Inflammatory macrophage treated with lipopolysaccharide for 1 hour (primary cell): ENCODE measurements at regions not wholly inside any gene's neighbourhood (a gene's known extent, or its start where the extent isn't known, plus 50 kb on each side); places are given as distances from the start of the nearest gene placed in this dataset.
A peak's percentile ranks its signal among the peaks of the same experiment; 100 is the strongest.

Experiments used
- DNase-seq, 2 donors: peaks; one replicate each; pipeline ENCODE4 v3.0.0-alpha.2; 2020 to 2022

DNA sequence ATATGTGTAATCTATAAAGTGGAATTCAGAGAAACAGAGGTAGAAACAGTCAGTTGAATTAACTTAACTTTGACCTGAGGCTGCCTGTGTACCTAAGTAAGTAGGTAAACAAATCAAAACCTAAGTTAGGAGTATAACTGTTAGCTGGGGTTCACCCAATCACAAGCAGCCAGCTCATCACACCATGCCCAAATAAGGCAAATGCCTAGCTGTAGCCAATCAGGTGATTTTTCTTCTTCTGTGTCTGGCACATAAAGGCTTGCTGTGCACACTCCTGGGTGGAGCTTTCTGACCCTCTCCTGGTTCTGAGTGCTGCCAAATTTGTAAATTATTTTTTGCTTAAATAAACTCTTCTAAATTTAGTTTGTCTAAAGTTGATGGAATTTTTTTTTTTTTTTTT lies 54.7 kb upstream of the TRIM39 start:
- DNase-seq = no peak

DNA sequence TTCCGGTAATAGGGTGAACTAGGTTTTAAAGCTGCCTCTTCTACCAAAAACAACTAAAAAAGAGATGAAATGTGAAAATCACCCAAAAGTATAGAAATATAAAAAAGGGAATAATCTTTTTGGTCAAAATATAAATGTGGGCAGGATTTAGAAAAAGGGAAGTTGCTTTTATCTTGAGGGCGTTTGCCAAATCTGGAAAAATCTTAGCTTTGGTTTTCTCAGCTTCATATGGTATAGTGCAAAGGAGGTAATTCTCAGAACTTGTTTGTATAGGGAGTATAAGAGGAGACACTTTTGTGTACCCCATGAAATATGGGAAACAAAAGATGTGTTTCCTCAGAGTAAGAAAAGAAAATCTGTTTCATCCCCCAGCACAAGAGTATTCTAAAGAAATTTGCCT lies 54.2 kb upstream of the TRIM26 start:
- peak; percentile 12 to 25 for DNase-seq

DNA sequence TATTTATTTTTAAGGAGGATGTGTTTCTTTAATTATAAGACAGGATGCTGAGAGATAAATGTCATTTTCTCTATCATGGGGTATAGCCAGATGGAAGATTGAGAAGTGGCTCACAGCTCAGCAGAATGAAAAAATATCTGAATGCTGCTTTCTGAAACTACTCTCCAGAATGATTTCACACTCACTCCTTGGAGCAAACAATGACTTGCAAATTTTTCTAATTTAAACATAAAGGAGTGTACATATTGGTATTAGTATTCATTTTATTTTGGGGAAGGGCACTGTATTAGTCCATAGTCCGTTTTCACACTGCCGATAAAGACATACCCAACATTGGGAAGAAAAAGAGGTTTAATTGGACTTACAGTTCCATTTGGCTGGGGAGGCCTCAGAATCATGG lies 52.4 kb upstream of the TRIM26 start:
- DNase-seq = no peak

DNA sequence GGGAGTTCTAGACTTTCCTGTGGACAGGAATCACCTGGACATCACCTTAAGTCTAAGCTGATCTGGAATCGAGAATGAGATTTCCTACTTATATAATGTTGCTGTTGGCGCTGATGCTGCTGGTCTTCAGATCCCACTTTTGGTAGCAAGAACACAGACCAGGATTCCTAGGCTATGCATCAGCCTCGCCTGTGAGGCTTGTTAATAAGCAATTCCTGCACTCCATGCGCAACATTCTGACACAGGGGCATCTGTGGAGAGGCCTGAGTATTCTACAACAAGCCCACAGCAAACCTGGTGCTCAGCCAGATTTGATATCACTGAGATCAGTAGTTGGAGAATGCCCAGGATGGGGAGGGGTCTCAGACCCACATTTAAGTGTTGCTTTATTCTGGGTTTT lies 52.0 kb upstream of the TRIM26 start:
- DNase-seq = no peak

DNA sequence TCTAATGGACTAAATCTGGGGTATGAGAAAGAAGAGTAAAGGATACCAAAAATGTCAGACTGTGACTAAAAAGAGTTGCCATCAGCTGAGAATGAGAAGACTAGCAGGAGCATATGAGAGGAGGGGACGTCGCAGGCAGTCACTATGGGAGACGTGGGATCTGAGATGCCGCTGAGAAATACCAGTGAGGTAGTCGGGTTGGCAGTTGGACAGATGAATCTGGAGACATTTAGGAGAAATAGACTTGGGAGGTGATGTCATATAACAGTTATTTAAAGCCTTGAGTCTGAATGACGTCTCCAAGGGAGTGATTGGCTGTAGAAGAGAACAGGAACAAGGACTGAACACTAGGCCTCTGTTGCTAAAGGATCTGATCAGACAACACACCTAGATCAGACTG lies 51.5 kb upstream of the TRIM26 start:
- no peak for DNase-seq

DNA sequence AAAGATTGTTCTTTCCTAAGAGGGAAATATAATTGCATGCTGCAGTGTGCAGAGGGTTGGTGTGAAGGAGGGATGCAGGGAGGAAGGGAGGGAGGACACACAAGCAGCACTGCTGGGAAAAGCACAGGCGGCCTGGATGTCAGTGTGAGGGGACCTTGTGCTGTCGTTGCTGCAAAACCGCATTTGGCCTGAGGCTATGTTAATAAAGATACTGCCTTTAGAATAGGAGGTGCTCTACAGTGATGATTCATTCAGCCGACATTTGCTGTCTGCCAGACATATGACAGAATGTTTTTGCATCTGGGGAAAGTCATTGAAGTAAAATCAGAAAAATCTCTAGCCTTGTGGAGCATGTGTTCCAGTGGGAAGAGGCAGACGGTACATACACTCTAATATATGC lies 50.5 kb upstream of the TRIM26 start:
- DNase-seq = no peak
